ENCODE measurements at regions not wholly inside any gene's neighbourhood (a gene's known extent, or its start where the extent isn't known, plus 50 kb on each side); places are given as distances from the start of the nearest gene placed in this dataset.

DNA sequence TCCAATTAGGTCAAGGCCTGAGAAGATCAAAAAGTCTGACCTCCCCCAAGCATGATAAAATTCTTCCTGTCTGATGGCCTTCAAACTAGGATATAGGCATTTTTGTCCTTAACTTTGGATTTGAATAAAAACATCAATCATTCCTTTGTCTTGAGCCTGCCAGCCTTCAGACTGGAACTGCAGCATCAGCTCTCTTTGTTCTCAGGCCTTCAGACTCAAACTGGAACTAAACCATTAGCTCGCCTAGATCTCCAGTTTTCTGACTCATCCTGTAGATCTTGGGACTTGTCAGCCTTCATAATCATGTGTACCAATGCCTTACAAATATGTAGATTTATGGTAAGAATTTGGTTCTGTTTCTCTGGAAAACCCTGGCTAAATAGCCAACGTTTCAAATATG lies 721.7 kb downstream of the GALC start:
- peaks cover 10% of the 10 kb centered on the region for H3K9me3 ChIP-seq (ENCODE audit: control insufficient read depth, insufficient read depth, low read length)
- no peak for ATAC-seq
- no peaks in the 10 kb centered on the region for H3K27me3 ChIP-seq (ENCODE audit: control insufficient read depth, insufficient read depth, low read length)
- H3K27me3 Mint-ChIP-seq (ENCODE audit: low read depth in 2 of 2) = no peaks in the 10 kb centered on the region
- H3K36me3 Mint-ChIP-seq = no peaks in the 10 kb centered on the region
- H3K27ac Mint-ChIP-seq = no peak overlapping the region
- H3K4me1 Mint-ChIP-seq = no peaks in the 10 kb centered on the region
- no peaks in the 10 kb centered on the region for H3K4me1 ChIP-seq (ENCODE audit: control insufficient read depth, insufficient read depth, low read length)
- no peak for DNase-seq
- H3K9me3 Mint-ChIP-seq = peaks cover 18 to 20% of the 10 kb centered on the region in 2 donors
- TF ChIP-seq, protein P1, sequence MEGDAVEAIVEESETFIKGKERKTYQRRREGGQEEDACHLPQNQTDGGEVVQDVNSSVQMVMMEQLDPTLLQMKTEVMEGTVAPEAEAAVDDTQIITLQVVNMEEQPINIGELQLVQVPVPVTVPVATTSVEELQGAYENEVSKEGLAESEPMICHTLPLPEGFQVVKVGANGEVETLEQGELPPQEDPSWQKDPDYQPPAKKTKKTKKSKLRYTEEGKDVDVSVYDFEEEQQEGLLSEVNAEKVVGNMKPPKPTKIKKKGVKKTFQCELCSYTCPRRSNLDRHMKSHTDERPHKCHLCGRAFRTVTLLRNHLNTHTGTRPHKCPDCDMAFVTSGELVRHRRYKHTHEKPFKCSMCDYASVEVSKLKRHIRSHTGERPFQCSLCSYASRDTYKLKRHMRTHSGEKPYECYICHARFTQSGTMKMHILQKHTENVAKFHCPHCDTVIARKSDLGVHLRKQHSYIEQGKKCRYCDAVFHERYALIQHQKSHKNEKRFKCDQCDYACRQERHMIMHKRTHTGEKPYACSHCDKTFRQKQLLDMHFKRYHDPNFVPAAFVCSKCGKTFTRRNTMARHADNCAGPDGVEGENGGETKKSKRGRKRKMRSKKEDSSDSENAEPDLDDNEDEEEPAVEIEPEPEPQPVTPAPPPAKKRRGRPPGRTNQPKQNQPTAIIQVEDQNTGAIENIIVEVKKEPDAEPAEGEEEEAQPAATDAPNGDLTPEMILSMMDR (IDR thresholded peaks at IDR 0.05) = no peak
- no peaks in the 10 kb centered on the region for H3K36me3 ChIP-seq (ENCODE audit: control insufficient read depth, insufficient read depth, low read length)
- no peak overlapping the region for H3K4me3 ChIP-seq (ENCODE audit: low read length)
- intact Hi-C loops (cut with micrococcal nuclease) = no loop called here
- H3K4me3 Mint-ChIP-seq = no peak overlapping the region
- 0% methylated on average over 1 of the region's 2 CpGs for whole genome bisulfite sequencing (ENCODE audit: insufficient coverage)
- no peak overlapping the region for H3K27ac ChIP-seq (ENCODE audit: low read length)

DNA sequence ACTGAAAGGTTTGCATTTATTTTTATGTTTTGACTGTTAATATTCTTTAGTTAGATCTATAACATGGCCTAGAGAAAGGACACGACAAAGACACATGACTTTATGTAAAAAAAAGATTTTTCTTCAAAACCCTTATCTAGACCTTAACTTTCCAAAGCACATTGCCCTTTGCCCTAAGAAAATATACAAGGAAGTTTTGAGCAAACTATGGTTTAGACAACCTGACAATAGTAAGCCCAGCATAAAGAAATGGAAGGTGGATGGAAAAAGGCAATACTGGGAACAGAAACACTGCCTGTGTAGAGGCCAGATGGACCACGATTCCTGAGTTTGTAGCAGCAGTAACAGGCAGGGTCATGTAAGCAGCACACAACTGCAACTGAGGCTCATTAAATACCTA lies 724.0 kb downstream of the GALC start:
- WGBS (ENCODE audit: insufficient coverage) = 64% methylated on average over 1 of the region's 2 CpGs
- Mint-ChIP-seq H3K36me3 (no peaks in the 10 kb centered on the region), H3K4me1 (no peaks in the 10 kb centered on the region), H3K9me3 (peaks cover 17 to 19% of the 10 kb centered on the region in 2 donors), H3K27me3 (ENCODE audit: low read depth in 2 of 2) (no peaks in the 10 kb centered on the region), H3K4me3 (no peak overlapping the region), H3K27ac (no peak overlapping the region)
- intact Hi-C loops (cut with micrococcal nuclease) = no loop called here
- TF ChIP-seq, protein P1 (IDR thresholded peaks at IDR 0.05) = no peak
- Histone ChIP-seq H3K4me1 (ENCODE audit: control insufficient read depth, insufficient read depth, low read length) (no peaks in the 10 kb centered on the region), H3K27me3 (ENCODE audit: control insufficient read depth, insufficient read depth, low read length) (no peaks in the 10 kb centered on the region), H3K9me3 (ENCODE audit: control insufficient read depth, insufficient read depth, low read length) (peaks cover 7% of the 10 kb centered on the region), H3K36me3 (ENCODE audit: control insufficient read depth, insufficient read depth, low read length) (no peaks in the 10 kb centered on the region), H3K27ac (ENCODE audit: low read length) (no peak overlapping the region), H3K4me3 (ENCODE audit: low read length) (no peak overlapping the region)
- ATAC-seq (no peak), DNase-seq (no peak)

DNA sequence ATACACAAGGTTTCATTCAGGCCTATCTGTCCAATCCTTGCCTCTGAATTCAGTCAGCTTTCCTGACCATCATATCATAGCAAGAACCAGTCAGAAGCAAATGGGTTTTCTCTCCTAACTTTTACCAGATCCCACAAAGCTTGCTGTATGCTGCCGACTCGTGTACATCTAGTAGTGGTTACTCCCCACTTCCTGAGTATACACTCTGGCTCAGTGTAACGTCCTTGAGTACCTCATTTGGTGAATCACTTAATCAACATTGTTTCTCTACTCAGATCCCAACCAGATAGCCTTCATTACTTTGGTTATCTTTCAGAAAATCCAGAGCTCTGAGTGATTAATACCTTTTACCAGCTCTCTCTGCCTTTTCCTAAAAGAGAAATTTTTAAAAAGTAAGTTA lies 728.2 kb downstream of the GALC start:
- Mint-ChIP-seq H3K36me3 (peaks cover 7% of the 10 kb centered on the region), H3K4me3 (no peak overlapping the region), H3K9me3 (peaks cover 12 to 16% of the 10 kb centered on the region in 2 donors), H3K27ac (no peak overlapping the region), H3K4me1 (no peaks in the 10 kb centered on the region), H3K27me3 (ENCODE audit: low read depth in 2 of 2) (no peaks in the 10 kb centered on the region)
- DNase-seq (no peak), ATAC-seq (no peak)
- Histone ChIP-seq H3K36me3 (ENCODE audit: control insufficient read depth, insufficient read depth, low read length) (no peaks in the 10 kb centered on the region), H3K9me3 (ENCODE audit: control insufficient read depth, insufficient read depth, low read length) (peaks cover 5% of the 10 kb centered on the region), H3K4me3 (ENCODE audit: low read length) (no peak overlapping the region), H3K27ac (ENCODE audit: low read length) (no peak overlapping the region), H3K27me3 (ENCODE audit: control insufficient read depth, insufficient read depth, low read length) (no peaks in the 10 kb centered on the region), H3K4me1 (ENCODE audit: control insufficient read depth, insufficient read depth, low read length) (no peaks in the 10 kb centered on the region)
- 61% methylated on average over 3 of the region's 3 CpGs for WGBS (ENCODE audit: insufficient coverage)
- TF ChIP-seq, protein P1 (IDR thresholded peaks at IDR 0.05) = no peak
- intact Hi-C loops (cut with micrococcal nuclease) = no loop called here

DNA sequence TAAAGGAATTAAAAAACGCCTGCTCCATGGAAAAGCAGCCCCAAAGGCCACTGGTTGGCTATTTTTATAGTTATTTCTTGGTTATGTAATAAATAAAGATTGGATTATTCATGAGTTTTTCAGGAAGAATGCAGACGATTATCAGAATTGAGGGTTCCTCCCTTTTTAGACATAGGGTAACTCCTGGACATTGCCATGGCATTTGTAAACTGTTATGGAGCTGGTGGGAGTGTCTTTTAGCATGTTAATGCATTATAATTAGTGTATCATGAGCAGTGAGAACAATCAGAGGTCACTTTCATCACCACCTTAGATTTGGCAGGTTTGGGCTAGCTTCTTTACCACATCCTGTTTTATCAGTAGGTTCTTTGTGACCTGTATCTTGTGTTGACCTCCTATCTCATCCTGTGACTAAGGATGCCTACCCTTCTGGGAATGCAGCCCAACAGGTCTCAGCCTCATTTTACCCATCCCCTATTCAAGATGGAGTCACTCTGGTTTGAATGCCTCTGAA lies 728.7 kb downstream of the GALC start:
- intact Hi-C loops (cut with micrococcal nuclease) = no loop called here
- H3K9me3 ChIP-seq (ENCODE audit: control insufficient read depth, insufficient read depth, low read length) = peaks cover 5% of the 10 kb centered on the region
- H3K4me3 ChIP-seq (ENCODE audit: low read length) = no peak overlapping the region
- H3K27ac ChIP-seq (ENCODE audit: low read length) = no peak overlapping the region
- no peak overlapping the region for H3K4me3 Mint-ChIP-seq
- no peaks in the 10 kb centered on the region for H3K36me3 ChIP-seq (ENCODE audit: control insufficient read depth, insufficient read depth, low read length)
- H3K27me3 ChIP-seq (ENCODE audit: control insufficient read depth, insufficient read depth, low read length) = no peaks in the 10 kb centered on the region
- no peak for ATAC-seq
- H3K27me3 Mint-ChIP-seq (ENCODE audit: low read depth in 2 of 2) = no peaks in the 10 kb centered on the region
- DNase-seq = no peak
- H3K4me1 ChIP-seq (ENCODE audit: control insufficient read depth, insufficient read depth, low read length) = no peaks in the 10 kb centered on the region
- H3K4me1 Mint-ChIP-seq = no peaks in the 10 kb centered on the region
- peaks cover 9 to 15% of the 10 kb centered on the region in 2 donors for H3K9me3 Mint-ChIP-seq
- TF ChIP-seq, protein P1 (IDR thresholded peaks at IDR 0.05) = no peak
- 64% methylated on average over 2 of the region's 2 CpGs for WGBS (ENCODE audit: insufficient coverage)
- H3K36me3 Mint-ChIP-seq = peaks cover 7% of the 10 kb centered on the region
- no peak overlapping the region for H3K27ac Mint-ChIP-seq
